HUDEP-2 (cell line): ENCODE measurements at regions not wholly inside any gene's neighbourhood (a gene's known extent, or its start where the extent isn't known, plus 50 kb on each side); places are given as distances from the start of the nearest gene placed in this dataset.

Experiments
- DNase-seq, 76 experiments: peaks; one replicate each; lab custom pipeline; 2025; ENCODE audit not compliant: unreplicated experiment in 76 of 76; lab: John Stamatoyannopoulos, UW

- no peak for DNase-seq
These were observed 103.6 kb upstream of the MYO16 start for GRCh38 chr13:108525827-108526226.

DNA sequence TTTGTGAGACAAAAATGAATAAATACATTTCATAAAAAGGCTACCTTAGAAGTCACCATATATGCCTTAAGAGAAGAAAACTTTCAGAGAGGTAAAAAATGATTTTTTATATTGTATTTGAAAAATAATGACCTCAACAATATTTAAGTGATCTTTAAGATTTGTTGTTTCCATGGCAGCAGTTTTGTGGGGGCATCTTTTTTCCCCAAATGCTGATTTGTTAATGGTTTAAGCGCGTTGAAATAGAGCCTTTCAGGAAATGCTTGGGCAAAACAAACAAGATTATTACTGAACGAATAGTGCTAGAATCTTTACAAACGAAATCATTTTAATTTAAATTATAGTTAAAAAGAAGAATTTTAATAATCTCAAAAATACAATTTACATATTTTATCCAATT lies 103.1 kb upstream of the MYO16 start:
- DNase-seq, result no peak

DNA sequence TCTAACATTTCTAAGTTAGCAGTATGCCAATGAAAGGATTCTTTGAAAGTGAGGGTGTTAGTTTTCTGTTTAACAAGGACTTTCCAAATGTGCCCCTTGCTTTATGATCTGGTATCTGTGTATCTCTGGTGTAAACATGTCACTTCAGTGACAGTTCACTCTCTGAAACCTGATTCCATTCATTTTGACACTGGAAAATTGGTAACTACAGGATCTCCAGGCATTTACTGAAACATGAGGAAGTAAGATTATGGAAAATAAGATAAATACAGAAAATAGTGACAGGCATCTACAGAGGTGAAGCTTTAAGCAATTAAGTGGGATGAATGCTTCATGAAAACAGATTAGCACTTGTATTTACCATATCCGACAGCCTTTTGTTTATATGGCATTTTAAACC lies 101.6 kb upstream of the MYO16 start:
- no peak for DNase-seq

- DNase-seq, result no peak
These were observed 101.1 kb upstream of the MYO16 start for GRCh38 chr13:108528303-108528702.

DNA sequence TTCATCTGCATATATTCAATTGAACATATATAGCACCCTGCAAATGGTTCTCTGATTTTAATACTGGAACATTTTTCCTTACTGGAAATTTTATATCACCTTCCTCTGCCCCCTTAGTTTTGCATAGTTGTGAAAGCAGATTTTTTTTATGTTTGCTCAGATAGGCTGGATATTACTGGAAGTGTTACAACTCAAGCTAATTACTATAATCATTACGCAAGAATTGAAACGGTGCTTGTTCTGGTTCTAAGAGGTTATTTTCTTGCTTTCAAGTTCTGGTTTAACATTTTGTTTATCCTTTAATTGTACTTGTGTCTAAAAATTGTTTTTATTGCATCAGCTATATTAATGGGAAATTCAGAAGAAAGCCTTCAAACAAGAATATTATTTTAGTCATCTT lies 95.6 kb upstream of the MYO16 start:
- DNase-seq, result no peak

DNA sequence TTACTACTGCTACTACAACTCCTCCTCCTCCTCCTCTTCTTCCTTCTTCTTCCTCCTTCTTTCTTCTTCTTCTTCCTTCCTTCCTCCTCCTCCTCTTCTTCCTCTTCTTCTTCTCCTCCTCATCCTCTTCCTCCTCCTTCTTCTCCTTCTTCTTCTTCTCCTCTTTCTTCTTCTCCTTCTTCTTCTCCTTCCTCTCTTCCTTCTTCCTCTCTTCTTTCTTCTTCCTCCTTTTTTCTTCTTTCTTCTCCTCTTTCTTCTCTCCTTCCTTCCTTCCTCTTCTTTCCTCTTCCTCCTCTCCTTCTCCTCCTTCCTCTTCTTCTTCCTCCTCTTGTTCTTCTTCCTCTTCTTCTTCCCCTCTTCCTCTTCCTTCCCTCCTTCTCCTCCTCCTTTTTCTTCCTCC lies 94.7 kb upstream of the MYO16 start:
- no peak for DNase-seq

DNA sequence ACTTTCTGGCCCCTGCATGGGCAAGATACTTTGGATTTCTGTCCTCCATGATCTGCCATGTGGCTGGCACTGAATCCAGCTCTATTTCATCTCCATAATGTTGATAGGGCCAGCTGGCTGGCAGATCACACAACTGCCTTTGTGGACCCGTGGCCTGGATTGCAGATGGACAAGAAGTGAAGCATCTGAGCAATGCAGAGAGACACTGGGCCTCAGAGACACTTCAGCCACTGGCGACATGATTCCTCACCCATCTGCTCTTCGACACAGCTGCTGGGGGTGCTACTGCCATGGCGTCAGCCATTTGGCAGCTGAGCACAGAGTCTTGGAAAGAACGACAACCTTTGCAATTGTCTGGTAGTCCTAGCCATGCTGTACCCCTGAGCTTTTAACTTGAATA lies 79.5 kb upstream of the MYO16 start:
- no peak for DNase-seq

GRCh38 chr13:108551674-108552073 lies 77.7 kb upstream of the MYO16 start:
- DNase-seq, result no peak

GRCh38 chr13:108558489-108558888 lies 70.9 kb upstream of the MYO16 start:
- no peak for DNase-seq

DNA sequence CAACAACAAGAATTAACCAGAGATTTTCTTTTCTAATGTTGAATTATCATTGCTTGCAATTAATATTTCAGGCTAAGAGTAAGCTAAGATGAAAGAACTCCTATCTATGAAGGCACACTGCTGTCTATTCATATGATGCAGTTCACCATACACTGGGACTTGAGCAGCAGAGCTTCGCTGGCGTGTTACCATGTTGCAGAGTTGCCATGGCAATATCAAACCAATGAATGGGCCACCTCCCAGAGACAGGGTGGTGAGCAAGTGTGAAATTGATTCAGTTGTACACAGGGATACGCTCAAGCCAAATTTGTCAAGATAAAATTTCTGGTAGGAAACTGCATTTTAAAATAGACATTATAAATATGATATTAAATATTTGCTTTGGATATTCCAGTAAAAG lies 69.3 kb upstream of the MYO16 start:
- no peak for DNase-seq

DNA sequence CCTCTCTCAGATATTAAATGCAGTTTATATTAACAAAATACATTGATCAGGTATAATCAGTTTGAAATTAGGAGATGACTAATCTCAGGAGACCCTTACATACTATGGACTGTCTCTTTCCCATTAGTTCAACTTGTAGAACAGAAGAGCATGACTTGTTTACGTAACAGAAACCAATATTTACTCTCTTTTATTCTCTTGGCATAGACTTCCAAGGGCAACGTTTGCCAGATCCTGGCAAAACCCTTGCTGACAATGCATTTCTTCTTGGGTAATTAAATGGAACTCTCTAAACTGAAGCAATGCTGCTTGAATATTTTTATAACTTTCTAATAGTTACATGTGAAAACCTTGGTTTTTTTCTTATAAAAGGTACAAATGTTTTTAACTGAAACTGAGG lies 68.3 kb upstream of the MYO16 start:
- no peak for DNase-seq

GRCh38 chr13:108566413-108567170 lies 62.8 kb upstream of the MYO16 start:
- no peak for DNase-seq

GRCh38 chr13:108572782-108573211 lies 56.6 kb upstream of the MYO16 start:
- DNase-seq, result peak in 2 of 76 experiments; percentile 41

DNA sequence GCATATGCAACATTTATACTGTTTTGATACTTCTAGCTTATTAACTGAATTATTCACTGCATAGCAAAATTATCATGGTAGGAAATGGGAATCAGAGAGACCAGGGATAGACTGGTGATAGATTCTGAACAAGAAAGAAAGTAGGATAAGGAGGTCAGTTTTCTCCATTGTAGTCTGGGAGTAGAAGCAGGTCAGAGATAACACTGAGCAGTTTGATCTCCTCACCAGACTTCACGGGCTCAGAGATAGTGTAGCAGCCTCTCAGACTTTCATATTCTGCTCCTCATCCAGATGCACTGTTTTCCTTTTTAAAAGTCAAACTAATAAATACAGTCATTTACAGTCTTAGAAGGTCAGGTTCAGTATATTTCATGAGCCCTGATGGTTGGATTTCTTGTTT lies 56.0 kb upstream of the MYO16 start:
- no peak for DNase-seq

- DNase-seq, result no peak
These were observed 54.6 kb upstream of the MYO16 start for GRCh38 chr13:108574856-108575255.

DNA sequence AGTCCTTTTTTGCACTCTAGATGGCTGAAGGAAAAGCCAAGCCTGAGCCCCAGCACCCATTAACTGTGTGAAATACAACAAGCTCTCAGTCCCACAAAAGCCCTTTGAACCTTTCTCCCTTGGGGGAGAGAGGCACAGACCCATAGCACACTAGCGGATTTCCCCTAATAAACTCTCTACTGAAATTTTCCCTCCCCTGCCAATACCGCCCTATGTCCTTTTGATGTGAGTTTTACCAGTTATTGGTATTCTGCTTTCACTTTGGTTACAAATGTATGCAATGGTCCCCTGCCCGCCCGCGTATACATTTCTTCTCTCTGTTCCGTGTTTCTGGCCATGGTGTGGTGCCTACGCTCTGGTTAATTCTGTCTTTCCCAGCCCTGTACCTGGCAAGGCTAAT lies 54.0 kb upstream of the MYO16 start:
- DNase-seq, result no peak
